HepG2 (cell line): ENCODE measurements at regions not wholly inside any gene's neighbourhood (a gene's known extent, or its start where the extent isn't known, plus 50 kb on each side); places are given as distances from the start of the nearest gene placed in this dataset.
"Not testable (repeated sequence)": the region's sequence is repeated elsewhere in the genome, so short reads cannot be mapped to it uniquely, and the experiment has no call there.

ENCODE experiments used
- CBX5 ChIP-seq: sonication (generic); formaldehyde crosslinking; IDR thresholded peaks from 2 replicates; pipeline ENCODE4 v1.4.0; 2020; ENCODE audit warnings: missing genetic modification reagents, borderline replicate concordance
- CSRNP2 ChIP-seq: sonication (generic); formaldehyde crosslinking; conservative IDR thresholded peaks from 2 replicates; pipeline ENCODE4 v1.8.0; 2022; ENCODE audit warnings: low read depth, missing genetic modification reagents
- NR0B2 ChIP-seq: sonication (generic); formaldehyde crosslinking; IDR thresholded peaks from 2 replicates; pipeline ENCODE4 v1.4.0; 2020; ENCODE audit warnings: mild to moderate bottlenecking, missing genetic modification reagents
- POGZ ChIP-seq: sonication (generic); formaldehyde crosslinking; IDR thresholded peaks from 2 replicates; pipeline ENCODE4 v1.4.0; 2020; ENCODE audit warnings: mild to moderate bottlenecking, missing genetic modification reagents
- POLR2A ChIP-seq, 2 experiments: IDR thresholded peaks; 2 replicates each; pipeline ENCODE4 v1.6.1; 2011; ENCODE audit warnings: low read depth in 2 of 2, low read length in 2 of 2, mild to moderate bottlenecking in 1 of 2, moderate library complexity in 1 of 2; ENCODE audit not compliant: insufficient read depth in 1 of 2
- SAFB2 ChIP-seq: sonication (generic); formaldehyde crosslinking; IDR thresholded peaks from 2 replicates; pipeline ENCODE4 v1.5.1; 2020; ENCODE audit warnings: missing genetic modification reagents, low read depth, mild to moderate bottlenecking, borderline replicate concordance
- YY1 ChIP-seq: IDR thresholded peaks from 2 replicates; pipeline ENCODE4 v1.6.1; 2011; ENCODE audit warnings: low read length, low read depth, moderate library complexity, mild to moderate bottlenecking; ENCODE audit not compliant: insufficient read depth, insufficient replicate concordance
- TF ChIP-seq, protein P1 (sequence below): sonication (generic); formaldehyde crosslinking; IDR thresholded peaks from 2 replicates; pipeline ENCODE4 v1.8.1; 2023; ENCODE audit warnings: mild to moderate bottlenecking, moderate library complexity, missing genetic modification reagents
- TF ChIP-seq, protein P2 (sequence below), 2 experiments: fragments of 450-650 bp in 1 of 2; sonication (generic) in 1 of 2; formaldehyde crosslinking in 1 of 2; IDR thresholded peaks; 2 replicates each; pipeline versions ENCODE4 v1.6.1 to v1.8.0; 2016 to 2022; ENCODE audit warnings: antibody characterized with exemption in 1 of 2, mild to moderate bottlenecking in 1 of 2, missing genetic modification reagents in 1 of 2
- TF ChIP-seq, protein P3 (sequence below): IDR thresholded peaks from 2 replicates; pipeline ENCODE4 v1.6.1; 2012; ENCODE audit warnings: low read depth, low read length, improper control_type of control experiment
- TF ChIP-seq, protein P4 (sequence below): sonication (generic); formaldehyde crosslinking; IDR thresholded peaks from 2 replicates; pipeline ENCODE4 v1.4.0; 2020; ENCODE audit warnings: mild to moderate bottlenecking, missing genetic modification reagents

GRCh38 chr1:146850352-146850889, 87.7 kb upstream of the NBPF12 start:
- TF ChIP-seq, protein P1, sequence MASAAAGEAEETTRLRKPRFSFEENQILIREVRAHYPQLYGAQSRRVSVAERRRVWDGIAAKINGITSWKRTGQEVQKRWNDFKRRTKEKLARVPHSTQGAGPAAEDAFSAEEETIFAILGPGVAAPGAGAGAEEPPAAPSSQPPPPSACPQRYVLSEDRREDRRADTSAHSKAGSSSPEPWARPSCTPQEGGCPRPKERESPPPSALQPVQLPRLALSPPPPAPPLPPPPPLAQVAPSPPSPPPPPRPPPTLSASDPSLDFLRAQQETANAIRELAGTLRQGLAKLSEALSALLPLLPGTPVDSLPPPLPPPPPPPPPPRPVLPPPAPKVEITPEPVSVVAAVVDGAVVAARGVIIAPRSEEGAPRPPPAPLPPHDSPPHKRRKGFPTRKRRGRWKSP (CRISPR knock-in tag), result not testable (repeated sequence)
- not testable (repeated sequence) for TF ChIP-seq POLR2A (IDR thresholded peaks at IDR 0.05; ENCODE audit: insufficient read depth in 1 of 2, low read depth in 2 of 2, low read length in 2 of 2); YY1; CBX5; CSRNP2 (CRISPR knock-in tag); SAFB2 (CRISPR knock-in tag); NR0B2; POGZ (CRISPR knock-in tag)
- TF ChIP-seq, protein P2, sequence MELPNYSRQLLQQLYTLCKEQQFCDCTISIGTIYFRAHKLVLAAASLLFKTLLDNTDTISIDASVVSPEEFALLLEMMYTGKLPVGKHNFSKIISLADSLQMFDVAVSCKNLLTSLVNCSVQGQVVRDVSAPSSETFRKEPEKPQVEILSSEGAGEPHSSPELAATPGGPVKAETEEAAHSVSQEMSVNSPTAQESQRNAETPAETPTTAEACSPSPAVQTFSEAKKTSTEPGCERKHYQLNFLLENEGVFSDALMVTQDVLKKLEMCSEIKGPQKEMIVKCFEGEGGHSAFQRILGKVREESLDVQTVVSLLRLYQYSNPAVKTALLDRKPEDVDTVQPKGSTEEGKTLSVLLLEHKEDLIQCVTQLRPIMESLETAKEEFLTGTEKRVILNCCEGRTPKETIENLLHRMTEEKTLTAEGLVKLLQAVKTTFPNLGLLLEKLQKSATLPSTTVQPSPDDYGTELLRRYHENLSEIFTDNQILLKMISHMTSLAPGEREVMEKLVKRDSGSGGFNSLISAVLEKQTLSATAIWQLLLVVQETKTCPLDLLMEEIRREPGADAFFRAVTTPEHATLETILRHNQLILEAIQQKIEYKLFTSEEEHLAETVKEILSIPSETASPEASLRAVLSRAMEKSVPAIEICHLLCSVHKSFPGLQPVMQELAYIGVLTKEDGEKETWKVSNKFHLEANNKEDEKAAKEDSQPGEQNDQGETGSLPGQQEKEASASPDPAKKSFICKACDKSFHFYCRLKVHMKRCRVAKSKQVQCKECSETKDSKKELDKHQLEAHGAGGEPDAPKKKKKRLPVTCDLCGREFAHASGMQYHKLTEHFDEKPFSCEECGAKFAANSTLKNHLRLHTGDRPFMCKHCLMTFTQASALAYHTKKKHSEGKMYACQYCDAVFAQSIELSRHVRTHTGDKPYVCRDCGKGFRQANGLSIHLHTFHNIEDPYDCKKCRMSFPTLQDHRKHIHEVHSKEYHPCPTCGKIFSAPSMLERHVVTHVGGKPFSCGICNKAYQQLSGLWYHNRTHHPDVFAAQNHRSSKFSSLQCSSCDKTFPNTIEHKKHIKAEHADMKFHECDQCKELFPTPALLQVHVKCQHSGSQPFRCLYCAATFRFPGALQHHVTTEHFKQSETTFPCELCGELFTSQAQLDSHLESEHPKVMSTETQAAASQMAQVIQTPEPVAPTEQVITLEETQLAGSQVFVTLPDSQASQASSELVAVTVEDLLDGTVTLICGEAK (IDR thresholded peaks at IDR 0.05), result not testable (repeated sequence)
- TF ChIP-seq, protein P2 (CRISPR knock-in tag; IDR thresholded peaks at IDR 0.05), result not testable (repeated sequence)
- TF ChIP-seq, protein P3, sequence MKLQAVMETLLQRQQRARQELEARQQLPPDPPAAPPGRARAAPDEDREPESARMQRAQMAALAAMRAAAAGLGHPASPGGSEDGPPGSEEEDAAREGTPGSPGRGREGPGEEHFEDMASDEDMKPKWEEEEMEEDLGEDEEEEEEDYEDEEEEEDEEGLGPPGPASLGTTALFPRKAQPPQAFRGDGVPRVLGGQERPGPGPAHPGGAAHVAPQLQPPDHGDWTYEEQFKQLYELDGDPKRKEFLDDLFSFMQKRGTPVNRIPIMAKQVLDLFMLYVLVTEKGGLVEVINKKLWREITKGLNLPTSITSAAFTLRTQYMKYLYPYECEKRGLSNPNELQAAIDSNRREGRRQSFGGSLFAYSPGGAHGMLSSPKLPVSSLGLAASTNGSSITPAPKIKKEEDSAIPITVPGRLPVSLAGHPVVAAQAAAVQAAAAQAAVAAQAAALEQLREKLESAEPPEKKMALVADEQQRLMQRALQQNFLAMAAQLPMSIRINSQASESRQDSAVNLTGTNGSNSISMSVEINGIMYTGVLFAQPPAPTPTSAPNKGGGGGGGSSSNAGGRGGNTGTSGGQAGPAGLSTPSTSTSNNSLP, result not testable (repeated sequence)
- TF ChIP-seq, protein P4, sequence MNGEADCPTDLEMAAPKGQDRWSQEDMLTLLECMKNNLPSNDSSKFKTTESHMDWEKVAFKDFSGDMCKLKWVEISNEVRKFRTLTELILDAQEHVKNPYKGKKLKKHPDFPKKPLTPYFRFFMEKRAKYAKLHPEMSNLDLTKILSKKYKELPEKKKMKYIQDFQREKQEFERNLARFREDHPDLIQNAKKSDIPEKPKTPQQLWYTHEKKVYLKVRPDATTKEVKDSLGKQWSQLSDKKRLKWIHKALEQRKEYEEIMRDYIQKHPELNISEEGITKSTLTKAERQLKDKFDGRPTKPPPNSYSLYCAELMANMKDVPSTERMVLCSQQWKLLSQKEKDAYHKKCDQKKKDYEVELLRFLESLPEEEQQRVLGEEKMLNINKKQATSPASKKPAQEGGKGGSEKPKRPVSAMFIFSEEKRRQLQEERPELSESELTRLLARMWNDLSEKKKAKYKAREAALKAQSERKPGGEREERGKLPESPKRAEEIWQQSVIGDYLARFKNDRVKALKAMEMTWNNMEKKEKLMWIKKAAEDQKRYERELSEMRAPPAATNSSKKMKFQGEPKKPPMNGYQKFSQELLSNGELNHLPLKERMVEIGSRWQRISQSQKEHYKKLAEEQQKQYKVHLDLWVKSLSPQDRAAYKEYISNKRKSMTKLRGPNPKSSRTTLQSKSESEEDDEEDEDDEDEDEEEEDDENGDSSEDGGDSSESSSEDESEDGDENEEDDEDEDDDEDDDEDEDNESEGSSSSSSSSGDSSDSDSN, result not testable (repeated sequence)
